H9 (cell line): ENCODE measurements at regions not wholly inside any gene's neighbourhood (a gene's known extent, or its start where the extent isn't known, plus 50 kb on each side); places are given as distances from the start of the nearest gene placed in this dataset.

Source experiments
- DNase-seq: peaks from one replicate; pipeline ENCODE4 v3.0.0-alpha.2; 2017
- H2AFZ ChIP-seq: one replicate; pipeline ENCODE4 v1.6.1; 2013; ENCODE audit warnings: mild to moderate bottlenecking, low read length, control low read depth, moderate library complexity
- H2AK5ac ChIP-seq: 2 replicates; pipeline ENCODE4 v1.6.1; 2013; ENCODE audit warnings: low read length, control low read depth, mixed read lengths; ENCODE audit not compliant: insufficient read length
- H2BK120ac ChIP-seq: one replicate; pipeline ENCODE4 v1.6.1; 2013; ENCODE audit warnings: low read depth, mild to moderate bottlenecking, low read length, control low read depth, inconsistent platforms; ENCODE audit not compliant: poor library complexity, severe bottlenecking
- H2BK12ac ChIP-seq: 2 replicates; pipeline ENCODE4 v1.6.1; 2013; ENCODE audit warnings: low read length, control low read depth, mixed read lengths, low read depth; ENCODE audit not compliant: insufficient read length
- H2BK15ac ChIP-seq: 2 replicates; pipeline ENCODE4 v1.6.1; 2013; ENCODE audit warnings: low read depth, low read length, control low read depth
- H2BK20ac ChIP-seq: one replicate; pipeline ENCODE4 v1.6.1; 2013; ENCODE audit warnings: low read depth, mild to moderate bottlenecking, low read length, control low read depth, inconsistent platforms; ENCODE audit not compliant: poor library complexity, severe bottlenecking
- H2BK5ac ChIP-seq: 2 replicates; pipeline ENCODE4 v1.6.1; 2013; ENCODE audit warnings: low read length, control low read depth, mixed read lengths; ENCODE audit not compliant: insufficient read length
- H3K14ac ChIP-seq: 2 replicates; pipeline ENCODE4 v1.6.1; 2013; ENCODE audit warnings: low read length, control low read depth; ENCODE audit not compliant: insufficient read depth
- H3K18ac ChIP-seq: 2 replicates; pipeline ENCODE4 v1.6.1; 2013; ENCODE audit warnings: low read depth, mild to moderate bottlenecking, mixed read lengths, low read length, control low read depth; ENCODE audit not compliant: insufficient read length
- H3K23ac ChIP-seq: 2 replicates; pipeline ENCODE4 v1.6.1; 2013; ENCODE audit warnings: low read length, control low read depth, mixed read lengths, low read depth; ENCODE audit not compliant: insufficient read length
- H3K23me2 ChIP-seq: 2 replicates; pipeline ENCODE4 v1.6.1; 2013; ENCODE audit warnings: low read depth, mild to moderate bottlenecking, mixed read lengths, low read length, control low read depth; ENCODE audit not compliant: insufficient read length, poor library complexity, severe bottlenecking
- H3K27ac ChIP-seq: 2 replicates; pipeline ENCODE4 v1.5.1; 2013; ENCODE audit warnings: low read length, control low read depth, mixed read lengths, low read depth; ENCODE audit not compliant: insufficient read length
- H3K27me3 ChIP-seq: 2 replicates; pipeline ENCODE4 v1.6.1; 2013; ENCODE audit warnings: low read length, control low read depth, inconsistent platforms; ENCODE audit not compliant: insufficient read depth
- H3K4ac ChIP-seq: 2 replicates; pipeline ENCODE4 v1.6.1; 2013; ENCODE audit warnings: low read depth, mild to moderate bottlenecking, control low read depth, inconsistent platforms, low read length, moderate library complexity
- H3K4me1 ChIP-seq: 2 replicates; pipeline ENCODE4 v1.6.1; 2013; ENCODE audit warnings: low read length, control low read depth, inconsistent platforms; ENCODE audit not compliant: insufficient read depth
- H3K4me2 ChIP-seq: 2 replicates; pipeline ENCODE4 v1.6.1; 2013; ENCODE audit warnings: low read length, control low read depth, mixed read lengths; ENCODE audit not compliant: insufficient read length, insufficient read depth
- H3K56ac ChIP-seq: 2 replicates; pipeline ENCODE4 v1.6.1; 2013; ENCODE audit warnings: low read depth, mild to moderate bottlenecking, mixed read lengths, low read length, control low read depth; ENCODE audit not compliant: insufficient read length
- H3K79me1 ChIP-seq: 2 replicates; pipeline ENCODE4 v1.6.1; 2013; ENCODE audit warnings: low read depth, mild to moderate bottlenecking, moderate library complexity, low read length, control low read depth, inconsistent platforms; ENCODE audit not compliant: insufficient read depth, poor library complexity, severe bottlenecking
- H3K79me2 ChIP-seq: 2 replicates; pipeline ENCODE4 v1.6.1; 2013; ENCODE audit warnings: low read length, control low read depth, inconsistent platforms; ENCODE audit not compliant: insufficient read depth
- H3K9ac ChIP-seq: 2 replicates; pipeline ENCODE4 v1.6.1; 2013; ENCODE audit warnings: low read length, control low read depth, mixed read lengths; ENCODE audit not compliant: insufficient read length; ENCODE audit errors: extremely low read depth
- H3K9me3 ChIP-seq: one replicate; pipeline ENCODE4 v1.6.1; 2013; ENCODE audit warnings: low read depth, low read length, inconsistent platforms; ENCODE audit not compliant: control insufficient read depth
- H3T11ph ChIP-seq: one replicate; pipeline ENCODE4 v1.6.1; 2013; ENCODE audit warnings: mild to moderate bottlenecking, low read length, control low read depth, inconsistent platforms
- H4K20me1 ChIP-seq: one replicate; pipeline ENCODE4 v1.6.1; 2013; ENCODE audit not compliant: control insufficient read depth, insufficient read length, insufficient read depth
- H4K5ac ChIP-seq: 2 replicates; pipeline ENCODE4 v1.6.1; 2013; ENCODE audit warnings: low read depth, mild to moderate bottlenecking, mixed read lengths, low read length, control low read depth; ENCODE audit not compliant: insufficient read length
- H4K8ac ChIP-seq: replicated peaks from 2 replicates; pipeline ENCODE4 v1.6.1; 2013; ENCODE audit warnings: low read length, control low read depth, mixed read lengths, low read depth; ENCODE audit not compliant: insufficient read length
- H4K91ac ChIP-seq: 2 replicates; pipeline ENCODE4 v1.6.1; 2013; ENCODE audit warnings: low read depth, mild to moderate bottlenecking, moderate library complexity, mixed read lengths, low read length, control low read depth; ENCODE audit not compliant: insufficient read length
- H3K27ac Mint-ChIP-seq, 3 experiments: 2 replicates in 2 of 3; 3 replicates in 1 of 3; pipeline ENCODE4 v1.8.0; 2020 to 2021; ENCODE audit warnings: mixed read lengths in 3 of 3, mild to moderate bottlenecking in 1 of 3, moderate library complexity in 1 of 3
- H3K27me3 Mint-ChIP-seq: 2 replicates; pipeline ENCODE4 v1.8.0; 2021; ENCODE audit warnings: low read depth, mild to moderate bottlenecking, moderate library complexity, mixed read lengths
- H3K36me3 Mint-ChIP-seq, 3 experiments: 2 replicates in 2 of 3; 3 replicates in 1 of 3; pipeline ENCODE4 v1.8.0; 2020 to 2021; ENCODE audit warnings: low read depth in 3 of 3, mixed read lengths in 3 of 3; ENCODE audit not compliant: insufficient read depth in 1 of 3
- H3K4me1 Mint-ChIP-seq, 2 experiments: 2 replicates each; pipeline ENCODE4 v1.8.0; 2020; ENCODE audit warnings: mixed read lengths in 2 of 2
- H3K4me3 Mint-ChIP-seq, 2 experiments: 2 replicates in 1 of 2; 3 replicates in 1 of 2; pipeline ENCODE4 v1.8.0; 2020 to 2021; ENCODE audit warnings: mild to moderate bottlenecking in 2 of 2, mixed read lengths in 2 of 2, moderate library complexity in 1 of 2
- H3K9me3 Mint-ChIP-seq, 2 experiments: 2 replicates in 1 of 2; 3 replicates in 1 of 2; pipeline ENCODE4 v1.8.0; 2020; ENCODE audit warnings: mild to moderate bottlenecking in 2 of 2, mixed read lengths in 2 of 2, moderate library complexity in 1 of 2
- whole genome bisulfite sequencing: extraction: QIAGEN DNeasy Blood & Tissue Kit; methylation state at CpG from one replicate; pipeline ENCODE4 v1.1.7; 2013; ENCODE audit warnings: missing lambda C conversion rate, low lambda C conversion rate, mixed read lengths; ENCODE audit not compliant: insufficient read length; ENCODE audit errors: extremely low coverage; 5-methylcytosine and 5-hydroxymethylcytosine counted together
- TF ChIP-seq, protein P1 (sequence below): fragments of 200-600 bp; sonication (generic); conservative IDR thresholded peaks from 3 replicates; pipeline ENCODE4 v1.8.0; 2021; ENCODE audit warnings: antibody characterized with exemption, mild to moderate bottlenecking

GRCh38 chr1:54475946-54476516 lies 69.8 kb upstream of the SSBP3 start:
- no peak overlapping the region for H4K5ac ChIP-seq
- peaks cover 17% of the 10 kb centered on the region for H3K4me1 ChIP-seq
- no peak overlapping the region for H2BK15ac ChIP-seq
- H3K79me2 ChIP-seq = no peaks in the 10 kb centered on the region
- Mint-ChIP-seq H3K9me3 (no peaks in the 10 kb centered on the region; a peak in 1 of 5 replicates), H3K27me3 (peaks cover 58% of the 10 kb centered on the region), H3K4me1 (peaks cover 62 to 76% of the 10 kb centered on the region in 2 experiments), H3K36me3 (no peaks in the 10 kb centered on the region), H3K27ac (peak overlapping the region in 1 of 3 experiments; percentile 99; a peak in 3 of 7 replicates), H3K4me3 (peak overlapping the region; percentile 51 to 52; a peak in 4 of 5 replicates)
- no peaks in the 10 kb centered on the region for H3K9me3 ChIP-seq
- peak overlapping the region; percentile 68 for H3K18ac ChIP-seq
- peak overlapping the region; percentile 88 for H3K14ac ChIP-seq
- no peak overlapping the region for H3K23ac ChIP-seq
- H4K91ac ChIP-seq = no peak overlapping the region
- H2AK5ac ChIP-seq = no peak overlapping the region
- TF ChIP-seq, protein P1, sequence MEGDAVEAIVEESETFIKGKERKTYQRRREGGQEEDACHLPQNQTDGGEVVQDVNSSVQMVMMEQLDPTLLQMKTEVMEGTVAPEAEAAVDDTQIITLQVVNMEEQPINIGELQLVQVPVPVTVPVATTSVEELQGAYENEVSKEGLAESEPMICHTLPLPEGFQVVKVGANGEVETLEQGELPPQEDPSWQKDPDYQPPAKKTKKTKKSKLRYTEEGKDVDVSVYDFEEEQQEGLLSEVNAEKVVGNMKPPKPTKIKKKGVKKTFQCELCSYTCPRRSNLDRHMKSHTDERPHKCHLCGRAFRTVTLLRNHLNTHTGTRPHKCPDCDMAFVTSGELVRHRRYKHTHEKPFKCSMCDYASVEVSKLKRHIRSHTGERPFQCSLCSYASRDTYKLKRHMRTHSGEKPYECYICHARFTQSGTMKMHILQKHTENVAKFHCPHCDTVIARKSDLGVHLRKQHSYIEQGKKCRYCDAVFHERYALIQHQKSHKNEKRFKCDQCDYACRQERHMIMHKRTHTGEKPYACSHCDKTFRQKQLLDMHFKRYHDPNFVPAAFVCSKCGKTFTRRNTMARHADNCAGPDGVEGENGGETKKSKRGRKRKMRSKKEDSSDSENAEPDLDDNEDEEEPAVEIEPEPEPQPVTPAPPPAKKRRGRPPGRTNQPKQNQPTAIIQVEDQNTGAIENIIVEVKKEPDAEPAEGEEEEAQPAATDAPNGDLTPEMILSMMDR = no peak
- peak; percentile 57 for DNase-seq
- WGBS = no CpG with 5 or more reads among the region's 10 CpGs
- H3T11ph ChIP-seq = no peak overlapping the region
- H2BK20ac ChIP-seq = no peak overlapping the region
- no peak overlapping the region for H3K27ac ChIP-seq
- H3K56ac ChIP-seq = no peak overlapping the region
- H3K9ac ChIP-seq = no peak overlapping the region
- H2BK12ac ChIP-seq = no peak overlapping the region
- H3K79me1 ChIP-seq = no peaks in the 10 kb centered on the region
- H2AFZ ChIP-seq = no peak overlapping the region
- H3K4ac ChIP-seq = no peak overlapping the region
- H3K23me2 ChIP-seq = peaks cover 12% of the 10 kb centered on the region
- H3K4me2 ChIP-seq = peak overlapping the region; percentile 37
- no peak overlapping the region for H2BK5ac ChIP-seq
- H2BK120ac ChIP-seq = no peak overlapping the region
- no peak overlapping the region for H4K8ac ChIP-seq
- H4K20me1 ChIP-seq = no peaks in the 10 kb centered on the region
- H3K27me3 ChIP-seq = peaks cover 3% of the 10 kb centered on the region; the same call in 1 of the 2 replicates
